GM21786 (cell line): ENCODE measurements at regions not wholly inside any gene's neighbourhood (a gene's known extent, or its start where the extent isn't known, plus 50 kb on each side); places are given as distances from the start of the nearest gene placed in this dataset.
"Not testable (repeated sequence)": the region's sequence is repeated elsewhere in the genome, so short reads cannot be mapped to it uniquely, and the experiment has no call there.

Experiments
- ATAC-seq: cut with Tn5 transposase; IDR thresholded peaks from one replicate; pipeline ENCODE4 v1.9.1; 2021; ENCODE audit not compliant: unreplicated experiment

- no peak for ATAC-seq
These were observed 217.6 kb upstream of the NFIA start for GRCh38 chr1:60864722-60865121.

DNA sequence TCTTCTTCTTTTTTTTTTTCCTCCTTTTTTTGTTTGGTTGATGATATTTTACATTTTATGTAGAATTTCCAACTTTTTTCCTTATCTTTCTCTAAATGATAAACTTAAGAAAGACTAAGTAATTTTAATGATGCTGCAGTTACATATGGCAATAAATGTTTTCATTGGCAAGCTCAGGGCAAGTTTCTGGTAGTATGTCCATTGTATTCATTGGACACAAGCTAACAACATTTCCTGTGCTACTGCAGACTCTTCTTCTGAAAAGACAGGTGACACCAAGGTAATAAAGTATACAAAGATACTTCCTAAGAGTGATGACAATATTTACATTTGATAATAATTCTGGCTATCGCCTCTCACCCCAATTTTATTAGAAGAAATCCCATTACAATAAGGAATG, 219.2 kb upstream of the NFIA start:
- no peak for ATAC-seq

GRCh38 chr1:60861961-60862567, 220.3 kb upstream of the NFIA start:
- no peak for ATAC-seq

DNA sequence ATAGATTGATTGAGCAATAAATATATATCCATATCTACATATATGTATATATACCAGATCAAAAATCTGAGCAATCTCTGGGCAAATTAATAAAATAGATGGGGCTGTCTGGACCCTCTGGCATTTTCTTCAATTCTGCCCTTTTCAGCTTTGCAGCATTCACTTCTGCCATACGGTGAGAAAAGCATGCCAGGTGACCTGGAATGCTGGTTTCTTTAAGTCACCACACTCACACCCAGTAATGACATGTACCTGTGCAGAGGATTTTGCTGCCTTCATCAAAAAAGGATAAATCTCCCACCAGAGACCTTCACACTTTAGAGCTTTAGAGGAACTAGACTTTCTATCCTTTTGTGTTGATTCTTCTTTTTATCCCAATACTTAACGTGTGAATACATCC, 223.2 kb upstream of the NFIA start:
- no peak for ATAC-seq

GRCh38 chr1:60857851-60858250, 224.5 kb upstream of the NFIA start:
- no peak for ATAC-seq

GRCh38 chr1:60850084-60850483, 232.3 kb upstream of the NFIA start:
- no peak for ATAC-seq

DNA sequence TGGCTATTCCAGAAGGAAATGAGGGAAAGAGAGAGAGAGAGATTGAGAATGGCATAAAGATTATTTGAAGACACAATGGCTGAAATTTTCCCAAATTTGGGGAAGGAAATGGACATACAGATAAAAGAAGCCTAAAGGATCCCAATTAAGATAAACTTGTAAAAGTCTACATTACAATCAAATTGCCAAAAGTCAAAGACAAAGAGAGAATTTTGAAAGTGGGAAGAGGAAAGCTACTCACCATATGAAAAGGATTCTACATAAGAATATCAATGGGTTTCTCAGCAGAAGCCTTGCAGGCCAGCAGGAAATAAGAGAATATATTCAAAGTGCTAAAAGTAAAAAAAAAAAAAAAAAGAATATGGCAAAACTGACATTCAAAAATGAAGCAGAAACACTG, 233.0 kb upstream of the NFIA start:
- ATAC-seq = no peak

GRCh38 chr1:60848583-60849188, 233.7 kb upstream of the NFIA start:
- ATAC-seq = no peak

- no peak for ATAC-seq
These were observed 234.3 kb upstream of the NFIA start for GRCh38 chr1:60847855-60848582.

- ATAC-seq = no peak
These were observed 235.0 kb upstream of the NFIA start for GRCh38 chr1:60847391-60847790.

DNA sequence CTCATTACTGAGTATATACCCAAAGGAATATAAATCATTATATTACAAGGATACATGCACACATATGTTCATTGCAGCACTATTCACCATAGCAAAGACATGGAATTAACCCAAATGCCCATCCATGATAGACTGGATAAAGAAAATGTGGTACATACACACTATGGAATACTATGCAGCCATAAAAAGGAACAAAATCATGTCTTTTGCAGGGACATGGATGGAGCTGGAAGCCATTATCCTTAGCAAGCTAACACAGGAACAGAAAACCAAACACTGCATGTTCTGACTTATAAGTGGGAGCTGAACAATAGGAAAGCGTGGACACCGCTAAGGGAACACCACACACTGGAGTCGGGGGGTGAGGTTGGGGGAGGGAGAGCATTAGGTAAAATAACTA, 236.7 kb upstream of the NFIA start:
- not testable (repeated sequence) for ATAC-seq

- no peak for ATAC-seq
These were observed 240.1 kb upstream of the NFIA start for GRCh38 chr1:60842304-60842703.

DNA sequence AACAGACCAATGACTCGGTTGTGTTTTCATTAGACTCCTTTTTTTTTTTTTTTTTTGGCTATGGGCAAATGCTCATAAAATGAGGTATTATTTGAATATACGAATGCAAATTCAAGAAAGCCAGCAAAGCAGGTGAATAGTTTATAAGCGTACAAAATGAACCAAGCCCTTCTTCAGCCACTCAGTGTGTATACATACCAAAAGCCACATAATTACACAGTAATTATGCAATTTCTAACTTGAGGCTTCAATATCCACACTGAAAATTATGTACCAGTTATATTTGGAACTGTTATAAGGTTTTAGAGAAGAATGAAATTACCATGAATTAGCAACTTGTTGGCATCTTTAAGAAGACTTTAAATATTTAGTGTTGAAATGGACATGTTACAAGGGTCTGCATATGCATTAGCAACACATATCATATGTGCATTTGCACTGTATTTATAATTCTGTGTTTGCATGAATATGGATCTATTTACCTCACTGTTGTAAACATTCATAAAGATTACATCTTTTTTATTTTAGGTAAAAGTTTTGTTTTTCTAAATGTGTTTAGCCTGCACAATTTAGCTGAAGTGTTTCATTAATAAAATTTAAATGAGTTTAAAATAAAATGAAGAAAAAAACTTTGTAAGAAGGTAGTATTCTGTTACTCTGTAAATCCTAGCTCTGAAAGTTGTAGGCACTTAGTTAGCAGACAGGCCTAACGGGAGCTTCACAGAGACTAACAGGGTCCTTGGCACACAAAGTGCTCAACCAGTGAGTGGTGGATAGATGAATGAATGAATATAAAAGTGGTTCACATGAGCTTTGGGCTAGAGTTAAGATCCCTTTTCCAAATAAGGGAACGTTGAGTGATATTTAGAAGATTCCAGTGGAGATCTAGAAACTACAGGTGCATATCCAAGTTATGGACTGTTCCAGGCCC, 241.0 kb upstream of the NFIA start:
- ATAC-seq = no peak

DNA sequence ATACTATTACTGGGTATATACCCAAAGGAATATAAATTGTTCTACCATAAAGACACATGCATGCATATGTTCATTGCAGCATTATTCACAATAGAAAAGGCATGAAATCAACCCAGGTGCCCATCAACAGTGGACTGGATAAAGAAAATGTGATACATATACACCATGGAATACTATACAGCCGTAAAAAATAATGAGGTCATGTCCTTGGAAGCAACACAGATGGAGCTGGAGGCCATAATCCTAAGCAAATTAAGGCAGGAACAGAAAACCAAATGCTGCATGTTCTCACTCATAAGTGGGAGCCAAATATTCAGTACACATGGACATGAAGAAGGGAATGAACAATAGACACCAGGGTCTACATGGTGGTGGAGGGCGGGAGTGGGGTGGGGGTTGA, 241.9 kb upstream of the NFIA start:
- not testable (repeated sequence) for ATAC-seq

- no peak for ATAC-seq
These were observed 246.7 kb upstream of the NFIA start for GRCh38 chr1:60835649-60836048.

DNA sequence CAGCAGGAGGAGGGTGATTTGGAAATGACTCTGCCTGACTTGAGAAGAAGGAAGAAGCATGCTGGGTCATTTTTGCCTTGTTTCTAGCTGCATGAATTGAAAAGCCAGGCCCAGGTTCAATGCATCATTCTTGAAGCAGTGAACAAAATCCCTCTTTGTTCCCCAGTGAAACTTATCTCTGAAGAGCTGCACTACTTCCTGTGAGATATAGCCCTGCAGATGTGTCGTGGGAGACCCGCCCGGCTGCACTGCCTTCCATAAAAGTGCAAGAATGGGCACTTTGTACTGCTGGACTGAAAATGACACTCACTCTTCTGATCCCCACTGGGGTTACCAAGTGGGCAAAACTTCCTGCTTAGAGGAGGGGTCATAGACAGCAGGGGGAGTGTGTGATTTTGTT, 249.2 kb upstream of the NFIA start:
- no peak for ATAC-seq

- ATAC-seq = no peak
These were observed 250.0 kb upstream of the NFIA start for GRCh38 chr1:60832367-60832766.

GRCh38 chr1:60831780-60832179, 250.6 kb upstream of the NFIA start:
- ATAC-seq = no peak

GRCh38 chr1:60828944-60829343, 253.4 kb upstream of the NFIA start:
- ATAC-seq = no peak

- no peak for ATAC-seq
These were observed 255.9 kb upstream of the NFIA start for GRCh38 chr1:60826320-60827094.

GRCh38 chr1:60825593-60825992, 256.8 kb upstream of the NFIA start:
- no peak for ATAC-seq
